NCI-H1417 treated with DMSO at 0.1 percent for 48 hours (cell line): ENCODE measurements at regions not wholly inside any gene's neighbourhood (a gene's known extent, or its start where the extent isn't known, plus 50 kb on each side); places are given as distances from the start of the nearest gene placed in this dataset.

Experiments used
- DNase-seq: peaks from one replicate; lab custom pipeline; 2025; lab: John Stamatoyannopoulos, UW

- DNase-seq: no peak
These were observed 368.2 kb downstream of the IRS1 start for GRCh38 chr2:226431288-226431948.

GRCh38 chr2:226429476-226429875, 370.1 kb downstream of the IRS1 start:
- DNase-seq: no peak

GRCh38 chr2:226427538-226428307, 371.9 kb downstream of the IRS1 start:
- no peak for DNase-seq

- DNase-seq: no peak
These were observed 373.3 kb downstream of the IRS1 start for GRCh38 chr2:226426292-226426736.

- no peak for DNase-seq
These were observed 374.6 kb downstream of the IRS1 start for GRCh38 chr2:226424971-226425370.

- no peak for DNase-seq
These were observed 376.1 kb downstream of the IRS1 start for GRCh38 chr2:226423498-226423960.

GRCh38 chr2:226420646-226421045, 379.0 kb downstream of the IRS1 start:
- DNase-seq: no peak

- no peak for DNase-seq
These were observed 381.1 kb downstream of the IRS1 start for GRCh38 chr2:226418521-226418920.

GRCh38 chr2:226414335-226414734, 385.3 kb downstream of the IRS1 start:
- no peak for DNase-seq

- DNase-seq: no peak
These were observed 386.0 kb downstream of the IRS1 start for GRCh38 chr2:226413498-226414130.

GRCh38 chr2:226411727-226412360, 387.8 kb downstream of the IRS1 start:
- no peak for DNase-seq

GRCh38 chr2:226411205-226411604, 388.4 kb downstream of the IRS1 start:
- DNase-seq: no peak

GRCh38 chr2:226410247-226410835, 389.3 kb downstream of the IRS1 start:
- DNase-seq: no peak

GRCh38 chr2:226409134-226409533, 390.5 kb downstream of the IRS1 start:
- no peak for DNase-seq

GRCh38 chr2:226408141-226408540, 391.5 kb downstream of the IRS1 start:
- no peak for DNase-seq

GRCh38 chr2:226407135-226407534, 392.5 kb downstream of the IRS1 start:
- DNase-seq: no peak

- DNase-seq: no peak
These were observed 394.2 kb downstream of the IRS1 start for GRCh38 chr2:226405465-226405864.

GRCh38 chr2:226403369-226403768, 396.3 kb downstream of the IRS1 start:
- no peak for DNase-seq

- DNase-seq: no peak
These were observed 400.6 kb downstream of the IRS1 start for GRCh38 chr2:226399006-226399405.

- no peak for DNase-seq
These were observed 401.0 kb downstream of the IRS1 start for GRCh38 chr2:226398580-226398979.

- DNase-seq: no peak
These were observed 403.1 kb downstream of the IRS1 start for GRCh38 chr2:226396541-226396940.

GRCh38 chr2:226387499-226387942, 412.1 kb downstream of the IRS1 start:
- no peak for DNase-seq
